Effector CD8-positive, alpha-beta T cell (primary cell): ENCODE measurements at regions not wholly inside any gene's neighbourhood (a gene's known extent, or its start where the extent isn't known, plus 50 kb on each side); places are given as distances from the start of the nearest gene placed in this dataset.

ENCODE experiments used
- DNase-seq: peaks from one replicate; lab custom pipeline; 2025; lab: John Stamatoyannopoulos, UW

DNA sequence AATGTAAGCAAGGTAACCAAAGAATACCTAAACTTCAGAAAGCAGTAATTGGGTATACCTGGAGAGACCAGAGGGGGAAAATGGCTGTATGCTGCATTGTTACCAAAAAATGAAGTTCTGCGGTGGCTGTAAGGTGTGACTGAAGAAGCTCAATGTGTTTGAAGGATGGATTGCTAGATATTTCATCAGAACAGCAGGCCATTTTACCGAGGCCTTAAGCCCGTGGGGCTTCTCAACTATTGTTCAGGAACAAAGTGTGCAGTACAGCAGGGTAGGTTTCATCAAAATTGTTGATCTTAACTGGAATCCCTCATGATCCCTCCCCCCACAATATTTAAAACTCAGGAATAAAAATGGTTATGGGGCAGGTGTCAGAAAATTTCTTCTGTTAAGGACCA is 204.0 kb upstream of the GHITM start:
- no peak for DNase-seq

- DNase-seq = no peak
Measured at GRCh38 chr10:83935911-83936310, 203.4 kb upstream of the GHITM start.

DNA sequence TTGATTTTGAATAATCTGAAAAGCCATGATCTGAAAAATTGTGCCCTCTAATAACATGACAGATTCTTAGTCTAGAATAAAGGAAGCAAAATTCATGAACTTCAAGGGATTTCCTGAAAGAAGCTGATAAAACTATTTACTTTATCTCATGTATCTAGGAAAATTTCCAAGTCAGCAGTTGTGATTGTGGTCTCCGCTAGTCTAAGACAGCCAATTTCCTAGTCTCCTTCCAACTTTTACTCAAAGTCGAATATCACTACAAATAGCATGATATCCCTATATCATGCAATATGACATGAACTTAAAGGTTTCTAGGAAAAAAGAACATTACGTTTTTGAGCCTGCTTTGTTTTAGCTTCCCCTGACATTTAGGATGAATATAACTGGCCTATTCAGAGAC is 202.1 kb upstream of the GHITM start:
- no peak for DNase-seq

DNA sequence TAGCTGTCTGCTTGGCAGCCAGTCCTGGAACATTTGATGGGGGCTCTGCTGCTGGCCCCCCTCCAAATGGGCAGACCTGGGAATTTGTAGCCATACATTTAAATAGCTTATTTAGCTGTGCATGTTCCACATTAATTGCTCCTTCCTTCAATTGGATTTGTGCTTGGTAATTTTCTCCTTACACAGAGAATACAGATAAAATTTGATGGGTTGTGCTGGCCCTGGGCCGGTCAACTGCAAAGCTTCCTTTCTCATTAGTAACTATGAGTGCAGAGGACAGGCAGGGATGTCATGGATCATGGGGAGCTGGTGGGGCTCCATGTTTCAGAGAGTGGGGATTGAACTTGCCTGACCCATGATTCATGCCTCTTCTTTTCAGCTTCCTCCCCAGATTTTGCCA is 201.5 kb upstream of the GHITM start:
- DNase-seq = no peak

DNA sequence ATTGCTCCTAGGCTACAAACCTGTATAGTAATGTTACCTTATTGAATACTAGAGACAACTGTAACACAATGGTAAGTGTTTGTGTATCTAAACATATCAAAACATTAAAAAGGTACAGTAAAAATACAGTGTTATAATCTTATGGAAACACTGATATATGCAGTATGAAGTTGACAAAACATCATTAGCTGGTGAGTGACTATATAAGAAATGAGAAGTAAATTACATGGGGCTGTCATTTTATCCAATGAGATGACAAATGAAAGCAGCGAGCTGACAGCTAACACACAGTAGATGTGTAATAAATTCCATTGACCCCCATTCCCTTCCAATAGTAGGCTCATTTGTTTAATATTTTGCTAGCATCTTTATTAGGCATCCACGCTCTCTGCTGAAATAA is 198.1 kb upstream of the GHITM start:
- no peak for DNase-seq

DNA sequence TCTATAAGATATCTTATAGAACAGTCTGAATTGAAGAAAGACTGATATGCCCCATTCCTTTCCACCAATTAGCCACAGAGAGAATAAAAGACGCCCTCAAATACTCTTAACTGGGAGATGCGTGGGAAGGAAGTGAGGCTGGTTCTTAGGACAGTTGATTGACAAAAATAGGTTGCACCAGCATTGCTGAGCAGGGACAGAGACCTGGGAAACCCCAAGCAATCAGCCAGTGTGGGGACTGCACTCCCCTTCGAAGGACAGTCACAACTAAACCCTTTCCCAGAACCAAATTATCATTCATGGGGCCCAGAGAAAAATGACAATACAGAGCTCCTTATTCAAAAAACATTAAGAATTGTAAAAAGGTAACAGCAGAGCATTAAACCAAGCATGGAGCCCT is 196.9 kb upstream of the GHITM start:
- DNase-seq = no peak

- DNase-seq = no peak
Measured at GRCh38 chr10:83943049-83943448, 196.3 kb upstream of the GHITM start.

GRCh38 chr10:83943920-83944319 is 195.4 kb upstream of the GHITM start:
- no peak for DNase-seq

GRCh38 chr10:83945982-83946718 is 193.2 kb upstream of the GHITM start:
- DNase-seq = no peak

GRCh38 chr10:83952314-83952713 is 187.0 kb upstream of the GHITM start:
- no peak for DNase-seq

- DNase-seq = no peak
Measured at GRCh38 chr10:83953589-83953988, 185.7 kb upstream of the GHITM start.

- no peak for DNase-seq
Measured at GRCh38 chr10:83954193-83954799, 185.0 kb upstream of the GHITM start.

DNA sequence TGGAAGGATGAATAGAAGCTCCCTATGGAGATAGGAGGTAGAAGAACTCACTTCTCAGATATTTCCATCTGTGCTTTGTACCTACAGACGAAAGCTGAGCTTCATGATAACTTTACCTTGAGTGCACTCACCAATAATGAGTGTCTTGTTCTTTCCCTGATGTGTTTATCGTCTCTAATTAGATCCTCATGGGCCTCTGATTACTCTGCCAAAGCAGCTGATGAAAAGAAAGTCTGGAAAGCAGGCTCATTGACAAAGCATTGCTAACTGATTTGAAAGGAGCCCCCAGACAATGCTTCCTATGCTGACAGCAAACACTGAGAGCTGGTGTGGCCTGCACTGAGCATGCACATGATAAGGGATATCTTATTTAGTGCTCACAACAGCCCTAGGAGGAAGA is 183.9 kb upstream of the GHITM start:
- no peak for DNase-seq

- no peak for DNase-seq
Measured at GRCh38 chr10:83957168-83957947, 182.0 kb upstream of the GHITM start.

- DNase-seq = no peak
Measured at GRCh38 chr10:83959328-83959727, 180.0 kb upstream of the GHITM start.

DNA sequence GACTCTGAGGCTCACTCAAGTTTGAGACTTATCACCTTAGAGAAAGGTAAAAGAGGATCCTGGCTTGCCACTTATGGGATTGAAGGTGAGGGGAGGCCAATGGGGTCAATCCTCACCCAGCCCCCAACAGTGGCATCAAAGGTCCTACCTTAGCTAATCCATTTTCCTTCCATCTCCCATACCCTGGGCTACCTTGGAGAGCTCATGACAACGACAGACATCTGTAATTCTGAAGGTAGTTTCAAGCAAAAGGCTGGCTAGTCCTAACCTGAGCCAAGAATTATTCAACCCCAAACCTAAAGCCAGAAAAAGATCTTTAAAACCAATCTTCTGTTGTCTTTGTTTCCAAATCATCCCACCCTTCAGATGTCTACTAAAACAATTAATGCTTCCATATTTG is 179.2 kb upstream of the GHITM start:
- no peak for DNase-seq

GRCh38 chr10:83961620-83962019 is 177.7 kb upstream of the GHITM start:
- no peak for DNase-seq

DNA sequence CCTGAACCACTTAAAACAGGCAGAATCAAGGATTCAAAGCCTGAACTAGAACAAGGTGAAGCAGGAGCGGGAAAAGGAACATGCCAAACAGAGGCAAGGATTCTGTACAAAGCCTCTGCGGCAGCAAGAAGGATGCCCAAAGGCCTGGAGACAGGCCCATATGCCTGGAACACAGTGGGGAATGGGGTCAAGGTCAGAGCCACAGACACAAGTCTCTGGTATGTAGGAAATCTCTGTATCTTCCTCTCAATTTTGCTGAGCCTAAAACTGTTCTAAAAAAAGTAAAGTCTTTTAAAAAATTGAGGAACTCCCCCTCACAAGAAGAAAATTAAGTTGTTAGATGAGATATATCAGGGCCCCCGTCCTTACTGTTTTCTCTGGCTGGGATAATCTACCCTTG is 175.9 kb upstream of the GHITM start:
- no peak for DNase-seq

DNA sequence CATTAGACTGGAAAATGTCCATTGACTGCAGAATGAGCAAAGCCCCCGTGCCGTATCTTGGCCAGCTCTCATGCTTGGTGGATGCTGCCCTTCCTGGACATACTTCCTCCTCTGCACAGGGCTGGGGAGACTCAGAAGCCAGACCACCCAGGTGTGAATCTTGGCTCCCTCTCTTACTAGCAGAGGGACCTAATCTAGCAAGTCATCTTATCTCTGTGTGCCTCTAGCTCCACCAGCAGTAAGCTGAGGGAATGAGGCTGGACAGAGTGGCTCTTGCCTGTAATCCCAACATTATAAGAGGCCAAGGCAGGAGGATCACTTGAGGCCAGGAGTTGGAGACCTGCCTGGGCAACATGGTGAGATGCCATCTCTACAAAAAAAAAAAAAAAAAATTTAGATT is 173.8 kb upstream of the GHITM start:
- DNase-seq = no peak

- DNase-seq = no peak
Measured at GRCh38 chr10:83968052-83968451, 171.3 kb upstream of the GHITM start.

GRCh38 chr10:83978681-83979383 is 160.5 kb upstream of the GHITM start:
- DNase-seq = no peak

DNA sequence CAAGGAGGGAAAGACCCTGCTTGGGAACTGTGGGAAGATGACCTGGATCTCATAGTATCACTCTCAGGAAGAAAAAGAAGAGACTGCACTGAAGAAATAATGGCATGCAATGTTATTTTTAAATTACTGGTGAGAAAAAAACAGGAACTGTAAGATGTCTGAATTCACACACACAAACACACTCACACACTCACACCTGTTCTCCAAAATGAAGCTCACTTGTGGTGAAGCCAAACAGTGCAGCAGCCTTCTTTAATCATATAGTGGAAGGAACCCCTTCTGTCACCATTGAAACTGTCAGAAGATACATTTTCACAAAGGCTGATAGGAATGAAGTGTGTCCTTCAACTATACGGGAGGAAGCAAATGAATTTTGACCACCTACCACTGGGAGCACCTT is 156.5 kb upstream of the GHITM start:
- DNase-seq = no peak
